MM.1S (cell line): ENCODE measurements at regions not wholly inside any gene's neighbourhood (a gene's known extent, or its start where the extent isn't known, plus 50 kb on each side); places are given as distances from the start of the nearest gene placed in this dataset.

ENCODE experiments used
- EZH2 ChIP-seq: fragments of 300-600 bp; sonication (generic); optimal IDR thresholded peaks from 2 replicates; pipeline ENCODE3; 2017; ENCODE audit warnings: low read depth, mild to moderate bottlenecking, antibody characterized with exemption, low read length, mixed read lengths
- EZH2phosphoT487 ChIP-seq: fragments of 300-600 bp; sonication (generic); IDR thresholded peaks from 2 replicates; pipeline ENCODE4 v1.6.1; 2018; ENCODE audit warnings: antibody characterized with exemption, low read length
- TF ChIP-seq, protein P1 (sequence below): fragments of 300-600 bp; sonication (generic); IDR thresholded peaks from 2 replicates; pipeline ENCODE4 v1.5.1; 2016; ENCODE audit warnings: antibody characterized with exemption, low read length, mixed read lengths

- TF ChIP-seq, protein P1, sequence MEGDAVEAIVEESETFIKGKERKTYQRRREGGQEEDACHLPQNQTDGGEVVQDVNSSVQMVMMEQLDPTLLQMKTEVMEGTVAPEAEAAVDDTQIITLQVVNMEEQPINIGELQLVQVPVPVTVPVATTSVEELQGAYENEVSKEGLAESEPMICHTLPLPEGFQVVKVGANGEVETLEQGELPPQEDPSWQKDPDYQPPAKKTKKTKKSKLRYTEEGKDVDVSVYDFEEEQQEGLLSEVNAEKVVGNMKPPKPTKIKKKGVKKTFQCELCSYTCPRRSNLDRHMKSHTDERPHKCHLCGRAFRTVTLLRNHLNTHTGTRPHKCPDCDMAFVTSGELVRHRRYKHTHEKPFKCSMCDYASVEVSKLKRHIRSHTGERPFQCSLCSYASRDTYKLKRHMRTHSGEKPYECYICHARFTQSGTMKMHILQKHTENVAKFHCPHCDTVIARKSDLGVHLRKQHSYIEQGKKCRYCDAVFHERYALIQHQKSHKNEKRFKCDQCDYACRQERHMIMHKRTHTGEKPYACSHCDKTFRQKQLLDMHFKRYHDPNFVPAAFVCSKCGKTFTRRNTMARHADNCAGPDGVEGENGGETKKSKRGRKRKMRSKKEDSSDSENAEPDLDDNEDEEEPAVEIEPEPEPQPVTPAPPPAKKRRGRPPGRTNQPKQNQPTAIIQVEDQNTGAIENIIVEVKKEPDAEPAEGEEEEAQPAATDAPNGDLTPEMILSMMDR, result no peak
- TF ChIP-seq EZH2phosphoT487, result no peak
- TF ChIP-seq EZH2, result no peak
Observed at GRCh38 chr12:130053651-130054069, 108.6 kb upstream of the FZD10 start.
